ENCODE measurements at regions not wholly inside any gene's neighbourhood (a gene's known extent, or its start where the extent isn't known, plus 50 kb on each side); places are given as distances from the start of the nearest gene placed in this dataset.

DNA sequence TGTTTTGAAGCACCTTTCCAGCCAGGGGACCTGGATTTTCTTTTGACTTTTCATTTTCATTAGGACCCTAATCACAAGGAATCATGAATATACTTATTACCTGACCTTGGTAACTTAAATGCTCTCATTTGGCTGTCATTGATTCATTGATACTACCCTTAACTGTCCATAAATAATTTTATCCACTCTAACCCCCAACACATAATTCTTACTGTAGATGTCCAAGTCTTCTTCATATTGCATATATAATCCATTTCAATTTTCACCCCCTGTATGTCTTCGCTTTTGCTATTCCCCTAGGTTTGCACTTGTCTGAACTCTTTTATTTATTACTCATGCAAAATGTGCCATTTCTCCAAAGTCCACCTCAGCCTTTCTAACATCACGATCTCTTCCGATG, 602.9 kb downstream of the MMUT start:
- ChIA-PET CTCF (no interaction called here), POLR2A (no interaction called here), RAD21 (ENCODE audit: low non-redundant PET in 1 of 2, low total read pairs in 2 of 2, uncharacterized antibody in 2 of 2, unreplicated experiment in 2 of 2) (no interaction called here)
- TF ChIP-seq POLR2A (IDR thresholded peaks at IDR 0.05; ENCODE audit: borderline replicate concordance, extremely low read depth, insufficient read depth, insufficient read length): no peak
- TF ChIP-seq SIN3A (IDR thresholded peaks at IDR 0.05; ENCODE audit: low read depth): no peak
- no peak for TF ChIP-seq MAX (IDR thresholded peaks at IDR 0.05)
- TF ChIP-seq EZH2phosphoT487 (IDR thresholded peaks at IDR 0.05; ENCODE audit: borderline replicate concordance): no peak
- no peak for TF ChIP-seq JUND (IDR thresholded peaks at IDR 0.05)
- no peak for TF ChIP-seq EGR1 (IDR thresholded peaks at IDR 0.05; ENCODE audit: low read depth)
- TF ChIP-seq POLR2AphosphoS5 (IDR thresholded peaks at IDR 0.05; ENCODE audit: low read depth, low read length): no peak
- TF ChIP-seq RAD21 (IDR thresholded peaks at IDR 0.05; ENCODE audit: low read depth): no peak
- TF ChIP-seq CBX3 (IDR thresholded peaks at IDR 0.05; ENCODE audit: low read depth): no peak
- TF ChIP-seq TCF7L2 (IDR thresholded peaks at IDR 0.05; ENCODE audit: borderline replicate concordance, extremely low read depth, insufficient read depth, insufficient read length): no peak
- TF ChIP-seq SRF (IDR thresholded peaks at IDR 0.05; ENCODE audit: low read depth): no peak
- TF ChIP-seq, protein P1, sequence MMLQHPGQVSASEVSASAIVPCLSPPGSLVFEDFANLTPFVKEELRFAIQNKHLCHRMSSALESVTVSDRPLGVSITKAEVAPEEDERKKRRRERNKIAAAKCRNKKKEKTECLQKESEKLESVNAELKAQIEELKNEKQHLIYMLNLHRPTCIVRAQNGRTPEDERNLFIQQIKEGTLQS (IDR thresholded peaks at IDR 0.05): no peak
- TF ChIP-seq, protein P2, sequence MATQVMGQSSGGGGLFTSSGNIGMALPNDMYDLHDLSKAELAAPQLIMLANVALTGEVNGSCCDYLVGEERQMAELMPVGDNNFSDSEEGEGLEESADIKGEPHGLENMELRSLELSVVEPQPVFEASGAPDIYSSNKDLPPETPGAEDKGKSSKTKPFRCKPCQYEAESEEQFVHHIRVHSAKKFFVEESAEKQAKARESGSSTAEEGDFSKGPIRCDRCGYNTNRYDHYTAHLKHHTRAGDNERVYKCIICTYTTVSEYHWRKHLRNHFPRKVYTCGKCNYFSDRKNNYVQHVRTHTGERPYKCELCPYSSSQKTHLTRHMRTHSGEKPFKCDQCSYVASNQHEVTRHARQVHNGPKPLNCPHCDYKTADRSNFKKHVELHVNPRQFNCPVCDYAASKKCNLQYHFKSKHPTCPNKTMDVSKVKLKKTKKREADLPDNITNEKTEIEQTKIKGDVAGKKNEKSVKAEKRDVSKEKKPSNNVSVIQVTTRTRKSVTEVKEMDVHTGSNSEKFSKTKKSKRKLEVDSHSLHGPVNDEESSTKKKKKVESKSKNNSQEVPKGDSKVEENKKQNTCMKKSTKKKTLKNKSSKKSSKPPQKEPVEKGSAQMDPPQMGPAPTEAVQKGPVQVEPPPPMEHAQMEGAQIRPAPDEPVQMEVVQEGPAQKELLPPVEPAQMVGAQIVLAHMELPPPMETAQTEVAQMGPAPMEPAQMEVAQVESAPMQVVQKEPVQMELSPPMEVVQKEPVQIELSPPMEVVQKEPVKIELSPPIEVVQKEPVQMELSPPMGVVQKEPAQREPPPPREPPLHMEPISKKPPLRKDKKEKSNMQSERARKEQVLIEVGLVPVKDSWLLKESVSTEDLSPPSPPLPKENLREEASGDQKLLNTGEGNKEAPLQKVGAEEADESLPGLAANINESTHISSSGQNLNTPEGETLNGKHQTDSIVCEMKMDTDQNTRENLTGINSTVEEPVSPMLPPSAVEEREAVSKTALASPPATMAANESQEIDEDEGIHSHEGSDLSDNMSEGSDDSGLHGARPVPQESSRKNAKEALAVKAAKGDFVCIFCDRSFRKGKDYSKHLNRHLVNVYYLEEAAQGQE (IDR thresholded peaks at IDR 0.05; ENCODE audit: low read depth): no peak
- TF ChIP-seq SP1 (IDR thresholded peaks at IDR 0.05; ENCODE audit: low read depth): no peak
- TF ChIP-seq CEBPB (IDR thresholded peaks at IDR 0.05; ENCODE audit: low read depth): no peak
- TF ChIP-seq, protein P3, sequence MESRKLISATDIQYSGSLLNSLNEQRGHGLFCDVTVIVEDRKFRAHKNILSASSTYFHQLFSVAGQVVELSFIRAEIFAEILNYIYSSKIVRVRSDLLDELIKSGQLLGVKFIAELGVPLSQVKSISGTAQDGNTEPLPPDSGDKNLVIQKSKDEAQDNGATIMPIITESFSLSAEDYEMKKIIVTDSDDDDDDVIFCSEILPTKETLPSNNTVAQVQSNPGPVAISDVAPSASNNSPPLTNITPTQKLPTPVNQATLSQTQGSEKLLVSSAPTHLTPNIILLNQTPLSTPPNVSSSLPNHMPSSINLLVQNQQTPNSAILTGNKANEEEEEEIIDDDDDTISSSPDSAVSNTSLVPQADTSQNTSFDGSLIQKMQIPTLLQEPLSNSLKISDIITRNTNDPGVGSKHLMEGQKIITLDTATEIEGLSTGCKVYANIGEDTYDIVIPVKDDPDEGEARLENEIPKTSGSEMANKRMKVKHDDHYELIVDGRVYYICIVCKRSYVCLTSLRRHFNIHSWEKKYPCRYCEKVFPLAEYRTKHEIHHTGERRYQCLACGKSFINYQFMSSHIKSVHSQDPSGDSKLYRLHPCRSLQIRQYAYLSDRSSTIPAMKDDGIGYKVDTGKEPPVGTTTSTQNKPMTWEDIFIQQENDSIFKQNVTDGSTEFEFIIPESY (IDR thresholded peaks at IDR 0.05; ENCODE audit: extremely low read depth, insufficient replicate concordance, low read length): no peak
- TF ChIP-seq ZNF274 (IDR thresholded peaks at IDR 0.05; ENCODE audit: low read depth, low read length): no peak
- no peak for TF ChIP-seq YY1 (IDR thresholded peaks at IDR 0.05; ENCODE audit: extremely low read depth, insufficient replicate concordance, low read depth, low read length)
- no peak for TF ChIP-seq FOSL1 (IDR thresholded peaks at IDR 0.05; ENCODE audit: low read depth)
- no peak for TF ChIP-seq ZFX (IDR thresholded peaks at IDR 0.05)
- H3K4me2 ChIP-seq (ENCODE audit: low read length): no peak overlapping the region
- no TSS peak for BruUV-seq (replicated peaks)
- H3K9ac ChIP-seq (ENCODE audit: low read length): no peak overlapping the region
- no peak overlapping the region for H3K4me3 ChIP-seq (replicated peaks in 1 of 2; ENCODE audit: low read depth in 1 of 2, low read length in 2 of 2)
- intact Hi-C loops (cut with micrococcal nuclease): no loop called here
- H3K27ac ChIP-seq (ENCODE audit: low read depth, low read length): no peak overlapping the region
- no peaks in the 10 kb centered on the region for H3K4me1 ChIP-seq (ENCODE audit: control insufficient read depth in 1 of 2, insufficient read depth in 2 of 2, low read length in 2 of 2)
- ATAC-seq (no peak), DNase-seq (ENCODE audit: low read depth, low spot score) (no peak)
- no peaks in the 10 kb centered on the region for H3K36me3 ChIP-seq (ENCODE audit: control insufficient read depth in 1 of 2, insufficient read depth in 2 of 2, low read length in 2 of 2)
- H3K9me3 ChIP-seq (ENCODE audit: control insufficient read depth in 1 of 2, insufficient read depth in 1 of 2, low read depth in 1 of 2, low read length in 2 of 2): peaks cover 0 to 4% of the 10 kb centered on the region in 2 experiments; a peak in 1 of 4 replicates
- no peaks in the 10 kb centered on the region for H4K20me1 ChIP-seq (ENCODE audit: insufficient read depth)
- no peak overlapping the region for H2AFZ ChIP-seq (ENCODE audit: low read depth, low read length, poor library complexity, severe bottlenecking)
- H3K79me2 ChIP-seq (ENCODE audit: insufficient read depth, low read length): no peaks in the 10 kb centered on the region
- H3K27me3 ChIP-seq (ENCODE audit: insufficient read depth, low read length): no peaks in the 10 kb centered on the region
- H3K9me2 ChIP-seq (ENCODE audit: insufficient read depth): no peaks in the 10 kb centered on the region
